A549 (cell line): ENCODE measurements at regions not wholly inside any gene's neighbourhood (a gene's known extent, or its start where the extent isn't known, plus 50 kb on each side); places are given as distances from the start of the nearest gene placed in this dataset.

Experiments used
- ATAC-seq, 2 experiments: fragments of 200-7000 bp in 1 of 2; fragments of >200 bp in 1 of 2; cut with Nextera tagmentation in 1 of 2; cut with Tn5 transposase in 1 of 2; 3 replicates each; pipeline versions ENCODE4 v1.8.0 to v1.9.1; 2018 to 2020; ENCODE audit warnings: mild to moderate bottlenecking in 1 of 2, moderate library complexity in 1 of 2
- CTCF ChIA-PET: fragments of 300-600 bp; sonication (Branson Sonifier 250); formaldehyde crosslinking; extraction: SDS; loops from one replicate; lab custom pipeline; 2021; ENCODE audit warnings: antibody characterized with exemption, inconsistent platforms; lab: Yijun Ruan, JAX
- POLR2A ChIA-PET: fragments of 350-600 bp; formaldehyde crosslinking; extraction: SDS; loops from one replicate; lab custom pipeline; 2021; ENCODE audit warnings: antibody characterized with exemption, inconsistent platforms; lab: Yijun Ruan, JAX
- DNase-seq, 2 experiments: peaks; one replicate each; pipeline versions ENCODE4 v3.0.0 to v3.0.0-alpha.2; 2011 to 2016; ENCODE audit warnings: low read depth in 1 of 2, low spot score in 1 of 2
- FAIRE-seq: peaks from 2 replicates; lab custom pipeline; 2011; peaks lifted over from hg19 to GRCh38; lab: Jason Lieb, UNC
- H3K27ac ChIP-seq, 2 experiments: fragments of >200 bp; sonication (Bioruptor Twin); formaldehyde crosslinking; 3 replicates each; pipeline ENCODE4 v1.5.1; 2016 to 2017
- H3K4me1 ChIP-seq: fragments of >200 bp; sonication (Bioruptor Twin); formaldehyde crosslinking; 3 replicates; pipeline ENCODE4 v1.6.1; 2016
- H3K4me2 ChIP-seq: fragments of >200 bp; sonication (Bioruptor Twin); formaldehyde crosslinking; 3 replicates; pipeline ENCODE4 v1.6.1; 2016
- H3K4me3 ChIP-seq: fragments of >200 bp; sonication (Bioruptor Twin); formaldehyde crosslinking; 3 replicates; pipeline ENCODE4 v1.5.1; 2016
- H3K9me3 ChIP-seq: fragments of >200 bp; sonication (Bioruptor Twin); formaldehyde crosslinking; 3 replicates; pipeline ENCODE4 v1.6.1; 2016
- CBX2 ChIP-seq: fragments of 200-600 bp; sonication (generic); IDR thresholded peaks from 2 replicates; pipeline ENCODE4 v1.6.1; 2016; ENCODE audit warnings: low read depth, mild to moderate bottlenecking, borderline replicate concordance
- CHD2 ChIP-seq: fragments of 150-350 bp; IDR thresholded peaks from 2 replicates; pipeline ENCODE4 v1.6.1; 2014; ENCODE audit warnings: low read length; ENCODE audit not compliant: partially characterized antibody
- E2F6 ChIP-seq: IDR thresholded peaks from 2 replicates; pipeline ENCODE4 v1.6.1; 2012; ENCODE audit warnings: low read depth, borderline replicate concordance
- EHMT2 ChIP-seq: fragments of 200-600 bp; sonication (generic); IDR thresholded peaks from 2 replicates; pipeline ENCODE4 v1.6.1; 2016; ENCODE audit warnings: antibody characterized with exemption, low read depth, mild to moderate bottlenecking, moderate library complexity
- ELK1 ChIP-seq: fragments of 150-350 bp; IDR thresholded peaks from 2 replicates; pipeline ENCODE4 v1.6.1; 2014; ENCODE audit warnings: low read depth, mild to moderate bottlenecking, low read length
- EP300 ChIP-seq, 2 experiments: fragments of >200 bp; sonication (Bioruptor Twin); formaldehyde crosslinking; IDR thresholded peaks; 2 replicates in 1 of 2; 3 replicates in 1 of 2; pipeline ENCODE4 v1.6.1; 2016 to 2017
- GATA3 ChIP-seq: IDR thresholded peaks from 2 replicates; pipeline ENCODE4 v1.6.1; 2012; ENCODE audit warnings: borderline replicate concordance
- HES2 ChIP-seq: fragments of >200 bp; sonication (Bioruptor Twin); formaldehyde crosslinking; IDR thresholded peaks from 2 replicates; pipeline ENCODE4 v1.6.1; 2016
- HOXB13 ChIP-seq: fragments of 250-450 bp; sonication (Bioruptor Pico); IDR thresholded peaks from 2 replicates; pipeline ENCODE4 v1.5.0; 2020; ENCODE audit warnings: low read depth, mild to moderate bottlenecking, moderate library complexity
- KDM1A ChIP-seq: fragments of 200-600 bp; sonication (generic); IDR thresholded peaks from 2 replicates; pipeline ENCODE4 v1.6.1; 2016; ENCODE audit warnings: low read depth, mild to moderate bottlenecking
- MAX ChIP-seq: IDR thresholded peaks from 2 replicates; pipeline ENCODE4 v1.6.1; 2012
- MYC ChIP-seq: IDR thresholded peaks from 2 replicates; pipeline ENCODE4 v1.6.1; 2012; ENCODE audit warnings: mild to moderate bottlenecking, inconsistent platforms, low read length, improper control_type of control experiment, borderline replicate concordance
- NR3C1 ChIP-seq: fragments of >200 bp; sonication (Bioruptor Twin); formaldehyde crosslinking; IDR thresholded peaks from 3 replicates; pipeline ENCODE4 v1.6.1; 2017
- PHF8 ChIP-seq: fragments of 200-600 bp; sonication (generic); IDR thresholded peaks from 2 replicates; pipeline ENCODE4 v1.6.1; 2016; ENCODE audit warnings: low read depth, mild to moderate bottlenecking, antibody characterized with exemption, moderate library complexity, borderline replicate concordance
- POLR2AphosphoS2 ChIP-seq: conservative IDR thresholded peaks from 2 replicates; pipeline ENCODE4 v1.6.1; 2012; ENCODE audit warnings: low read length, improper control_type of control experiment, inconsistent platforms
- RCOR1 ChIP-seq: fragments of 150-350 bp; IDR thresholded peaks from 2 replicates; pipeline ENCODE4 v1.6.1; 2014; ENCODE audit warnings: antibody characterized with exemption, low read length, low read depth
- RFX5 ChIP-seq: fragments of 450-650 bp; IDR thresholded peaks from 2 replicates; pipeline ENCODE4 v1.7.1; 2014; ENCODE audit warnings: antibody characterized with exemption, mild to moderate bottlenecking, moderate library complexity
- RNF2 ChIP-seq: fragments of 200-600 bp; sonication (generic); IDR thresholded peaks from 2 replicates; pipeline ENCODE4 v1.6.1; 2016; ENCODE audit warnings: low read depth, mild to moderate bottlenecking, antibody characterized with exemption, moderate library complexity, borderline replicate concordance
- SMC3 ChIP-seq: fragments of >200 bp; sonication (Bioruptor Twin); formaldehyde crosslinking; IDR thresholded peaks from 3 replicates; pipeline ENCODE4 v1.6.1; 2018; ENCODE audit warnings: inconsistent platforms
- TP53 ChIP-seq: fragments of 250-450 bp; sonication (Bioruptor Pico); IDR thresholded peaks from 2 replicates; pipeline ENCODE4 v1.5.0; 2021; ENCODE audit warnings: mild to moderate bottlenecking, moderate library complexity
- ZC3H11A ChIP-seq: fragments of 450-650 bp; IDR thresholded peaks from 2 replicates; pipeline ENCODE4 v1.6.1; 2014; ENCODE audit warnings: antibody characterized with exemption, mild to moderate bottlenecking
- ZFP36 ChIP-seq: fragments of 450-650 bp; IDR thresholded peaks from 2 replicates; pipeline ENCODE4 v1.6.1; 2014; ENCODE audit warnings: borderline replicate concordance; ENCODE audit not compliant: partially characterized antibody
- ZNF302 ChIP-seq: fragments of 250-450 bp; sonication (Bioruptor Pico); IDR thresholded peaks from 2 replicates; pipeline ENCODE4 v1.9.0; 2021; ENCODE audit warnings: inconsistent platforms, mild to moderate bottlenecking, moderate library complexity
- WGBS: methylation state at CpG from one replicate; pipeline ENCODE4 v1.1.6; 2017; ENCODE audit errors: missing lambda C conversion rate; 5-methylcytosine and 5-hydroxymethylcytosine counted together

- POLR2A ChIA-PET, result no interaction called here
- CTCF ChIA-PET, result no interaction called here
Observed at GRCh38 chr12:70154087-70154638, 89.1 kb upstream of the CNOT2 start.

GRCh38 chr12:70154960-70155589 is 88.2 kb upstream of the CNOT2 start:
- H3K4me1 ChIP-seq, result no peaks in the 10 kb centered on the region
- H3K4me3 ChIP-seq, result no peak overlapping the region
- no peak for TF ChIP-seq TP53 (CRISPR knock-in tag)
- peak; percentile 88 for TF ChIP-seq ZFP36
- no peak overlapping the region for H3K4me2 ChIP-seq
- DNase-seq (peak in 1 of 2 experiments; percentile 14), ATAC-seq (no peak), FAIRE-seq (no peak)
- ChIA-PET POLR2A (no interaction called here), CTCF (no interaction called here)
- H3K27ac ChIP-seq, result no peak overlapping the region
- peaks cover 10% of the 10 kb centered on the region; the same call in 2 of the 3 replicates for H3K9me3 ChIP-seq

More at GRCh38 chr12:70154087-70154638, 89.1 kb upstream of the CNOT2 start:
- ATAC-seq (no peak), DNase-seq (no peak)
- no peak overlapping the region for H3K4me2 ChIP-seq
- TF ChIP-seq EHMT2 (no peak), CHD2 (no peak), ZNF302 (CRISPR knock-in tag) (no peak), HES2 (no peak), RCOR1 (no peak), ZC3H11A (no peak), SMC3 (no peak), ELK1 (no peak), MAX (no peak)
- TF ChIP-seq, all 56 proteins: peak for 0
- 8% methylated on average over 2 of the region's 2 CpGs for WGBS
- Histone ChIP-seq H3K4me1 (no peaks in the 10 kb centered on the region), H3K27ac (no peak overlapping the region), H3K4me3 (no peak overlapping the region), H3K9me3 (peaks cover 10% of the 10 kb centered on the region; the same call in 2 of the 3 replicates)
- FAIRE-seq, result no peak

GRCh38 chr12:70157099-70157498 is 86.1 kb upstream of the CNOT2 start:
- Histone ChIP-seq H3K4me1 (no peaks in the 10 kb centered on the region), H3K9me3 (peaks cover 10% of the 10 kb centered on the region; the same call in 2 of the 3 replicates), H3K27ac (no peak overlapping the region), H3K4me2 (no peak overlapping the region), H3K4me3 (no peak overlapping the region)
- POLR2A ChIA-PET, result no interaction called here
- WGBS, result 2% methylated on average over 1 of the region's 1 CpG
- CTCF ChIA-PET, result interaction anchor here (1.2 kb wide), 1 partner anchor 257 kb away, joined by 3 read pairs; no protein-coding TSS in a partner anchor
- DNase-seq (no peak), ATAC-seq (no peak), FAIRE-seq (no peak)
- TF ChIP-seq POLR2AphosphoS2 (no peak), GATA3 (no peak), PHF8 (no peak), MAX (no peak)

GRCh38 chr12:70165450-70165849 is 77.8 kb upstream of the CNOT2 start:
- Histone ChIP-seq H3K4me3 (no peak overlapping the region), H3K9me3 (no peaks in the 10 kb centered on the region), H3K4me2 (no peak overlapping the region), H3K4me1 (no peaks in the 10 kb centered on the region), H3K27ac (no peak overlapping the region)
- no peak for FAIRE-seq
- ChIA-PET POLR2A (no interaction called here), CTCF (no interaction called here)
- 10% methylated on average over 4 of the region's 4 CpGs for WGBS
- no peak for DNase-seq
- no peak for ATAC-seq
- TF ChIP-seq CHD2, result no peak
- no peak for TF ChIP-seq HES2
- TF ChIP-seq ZNF302 (CRISPR knock-in tag), result no peak
- no peak for TF ChIP-seq HOXB13 (CRISPR knock-in tag)
- TF ChIP-seq RNF2, result no peak
- no peak for TF ChIP-seq NR3C1
- no peak for TF ChIP-seq MYC
- no peak for TF ChIP-seq EP300 (IDR thresholded peaks at IDR 0.05)
- no peak for TF ChIP-seq RFX5
- no peak for TF ChIP-seq CBX2
- TF ChIP-seq E2F6, result no peak
- TF ChIP-seq PHF8, result no peak
- no peak for TF ChIP-seq KDM1A
- TF ChIP-seq EHMT2, result no peak
- no peak for TF ChIP-seq ZFP36
